NCI-H1105 (cell line): ENCODE measurements at regions not wholly inside any gene's neighbourhood (a gene's known extent, or its start where the extent isn't known, plus 50 kb on each side); places are given as distances from the start of the nearest gene placed in this dataset.

Experiments used
- DNase-seq: peaks from one replicate; lab custom pipeline; 2025; lab: John Stamatoyannopoulos, UW

DNA sequence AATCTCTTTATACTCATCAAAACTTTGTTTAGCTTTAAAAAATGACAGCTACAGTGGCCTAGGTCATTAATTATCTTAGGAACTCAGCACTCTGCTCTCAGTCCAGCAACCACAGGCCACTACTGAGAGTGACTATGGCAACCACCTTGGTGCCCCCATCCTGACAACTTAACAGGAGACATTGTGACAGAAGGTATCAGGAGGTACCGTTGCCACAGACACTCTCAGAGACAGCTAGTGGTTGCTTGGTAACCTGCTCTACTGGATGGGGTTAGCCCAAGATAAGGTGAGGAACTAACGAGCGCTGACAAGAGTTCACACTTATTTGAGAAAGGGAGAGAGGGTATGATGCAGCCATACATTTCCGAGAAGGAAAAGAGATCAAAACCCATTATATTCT lies 76.1 kb upstream of the TFAP2D start:
- no peak for DNase-seq

DNA sequence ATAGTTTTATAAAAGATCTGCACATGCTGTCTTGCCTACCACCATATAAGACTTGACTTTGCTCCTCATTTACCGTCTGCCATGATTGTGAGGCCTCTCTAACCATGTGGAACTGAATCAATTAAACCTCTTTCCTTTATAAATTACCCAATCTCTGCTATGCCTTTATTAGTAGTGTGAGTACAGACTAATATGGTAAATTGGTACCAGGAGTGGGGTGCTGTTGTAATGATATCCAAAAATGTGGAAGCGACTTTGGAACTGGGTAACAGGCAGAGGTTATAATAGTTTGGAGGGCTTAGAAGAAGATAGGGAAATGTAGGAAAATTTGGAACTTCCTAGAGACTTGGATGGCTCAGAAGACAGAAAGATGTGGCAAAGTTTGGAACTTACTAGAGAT lies 64.2 kb upstream of the TFAP2D start:
- DNase-seq: no peak

DNA sequence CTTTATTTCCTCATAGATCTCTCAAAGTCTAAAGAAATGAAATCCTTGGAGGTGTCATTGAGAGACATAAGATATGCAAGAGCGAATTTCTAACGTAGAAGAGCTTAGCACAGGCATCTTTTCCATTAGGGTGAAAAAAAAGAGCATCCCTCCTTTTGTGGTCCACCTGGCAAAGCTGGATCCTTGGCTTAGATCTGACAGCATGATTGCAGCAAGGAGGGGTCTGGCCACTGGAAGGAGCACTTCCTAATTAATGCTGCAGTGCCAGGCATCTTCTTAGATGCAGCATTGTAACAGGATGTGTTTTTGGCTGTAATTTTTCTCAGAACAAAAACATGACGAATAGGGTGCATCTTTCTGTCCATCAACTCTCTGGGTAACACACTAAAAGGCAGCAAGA lies 60.1 kb upstream of the TFAP2D start:
- DNase-seq: no peak

DNA sequence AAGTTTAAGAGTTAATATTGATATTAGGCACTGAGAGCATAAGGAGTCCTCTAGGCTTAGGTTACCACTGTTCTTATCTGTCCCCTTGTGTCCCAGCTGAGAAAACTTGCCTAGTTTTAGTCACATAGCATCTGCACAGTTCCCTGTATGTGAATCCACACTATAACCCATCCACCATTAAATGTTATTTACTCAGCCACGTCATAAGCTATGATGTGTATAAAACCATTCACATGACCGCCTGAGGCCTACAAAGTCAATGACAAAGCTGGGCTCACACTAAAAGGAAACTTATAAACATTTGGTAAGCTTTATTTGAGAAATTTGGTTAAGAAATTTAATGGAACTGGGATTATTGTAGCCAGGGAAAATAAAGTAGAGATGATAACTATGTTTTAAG lies 59.2 kb upstream of the TFAP2D start:
- DNase-seq: no peak

DNA sequence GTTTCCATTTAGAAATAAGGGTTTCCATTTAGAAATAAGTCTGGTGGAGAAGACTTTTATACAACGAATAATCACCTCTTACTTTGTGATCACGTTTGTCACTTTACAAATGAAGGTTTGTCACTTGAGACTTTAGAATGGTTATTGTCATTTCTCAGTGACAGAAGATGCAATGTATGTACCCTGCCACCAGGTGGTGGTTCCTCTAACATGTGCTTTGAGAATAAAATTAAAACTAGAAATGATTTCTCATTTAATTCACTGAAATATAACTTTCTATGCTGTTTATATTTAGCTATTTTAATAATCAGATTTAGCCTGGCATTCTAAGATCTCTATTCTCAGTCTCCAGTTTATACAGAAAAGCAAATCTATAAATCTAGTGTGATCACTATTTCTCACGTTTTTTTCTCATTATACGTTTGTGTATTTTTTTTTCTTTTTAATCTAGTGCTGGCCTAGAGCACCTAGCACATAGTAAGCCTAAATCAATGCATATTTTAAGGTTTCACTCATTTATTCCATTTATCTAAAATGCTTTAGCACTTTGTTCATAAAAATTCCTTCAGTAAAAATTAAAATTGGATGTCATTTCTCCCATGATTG lies 57.4 kb upstream of the TFAP2D start:
- DNase-seq: no peak

DNA sequence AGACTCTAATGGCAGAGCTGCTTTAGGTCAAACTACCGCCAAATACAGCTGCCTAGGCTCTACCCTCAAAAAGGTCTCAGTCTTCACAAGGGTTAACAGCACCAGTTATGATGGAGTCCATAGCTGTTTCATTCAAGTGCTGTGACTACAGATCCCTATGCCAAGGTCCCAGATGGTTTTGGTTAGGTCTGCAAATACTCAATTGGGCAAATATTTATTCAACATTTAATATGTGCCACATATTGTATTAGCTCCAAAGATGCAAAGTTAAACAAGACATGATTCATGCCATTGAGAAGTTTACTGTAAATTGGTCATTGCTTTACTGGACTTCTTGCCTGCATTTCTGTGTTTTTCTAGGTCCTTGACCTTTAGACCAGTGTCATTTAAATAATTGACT lies 55.8 kb upstream of the TFAP2D start:
- DNase-seq: no peak

DNA sequence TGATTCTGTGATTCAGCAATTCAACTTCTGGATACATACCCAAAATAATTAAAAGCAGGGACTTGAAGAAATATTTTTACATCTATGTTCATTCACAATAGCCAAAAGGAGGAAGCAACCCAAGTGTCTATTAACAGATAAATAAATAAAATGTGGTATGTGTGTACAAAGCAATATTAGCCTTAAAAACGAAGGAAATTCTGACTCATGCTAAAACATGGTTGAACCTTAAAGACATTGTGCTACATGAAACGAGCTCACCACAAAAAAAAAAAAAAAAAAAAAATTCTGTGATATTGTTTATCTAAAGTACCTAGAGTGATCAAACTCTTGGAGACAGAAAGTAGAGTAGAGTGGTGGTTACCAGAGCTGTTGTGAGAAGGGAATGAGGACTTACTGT lies 54.8 kb upstream of the TFAP2D start:
- DNase-seq: no peak

DNA sequence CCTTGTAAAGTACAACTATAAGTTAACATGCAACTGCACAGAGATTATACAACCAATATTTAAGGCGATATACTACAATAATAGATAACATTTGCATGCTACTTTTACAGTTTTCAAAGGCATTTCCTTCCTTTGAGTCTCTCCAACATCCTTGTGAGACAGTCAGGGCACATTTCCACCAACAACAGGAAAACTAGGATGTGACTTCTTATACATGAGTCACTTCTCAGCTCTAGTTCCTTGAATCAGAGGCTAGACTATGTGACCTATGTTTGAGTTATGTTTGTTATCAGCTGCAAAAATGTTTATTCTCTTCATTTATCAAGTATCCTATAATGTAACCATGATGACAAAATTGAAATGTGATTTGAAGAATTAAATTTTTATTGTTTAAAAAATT lies 51.7 kb upstream of the TFAP2D start:
- no peak for DNase-seq
